Effector memory CD8-positive, alpha-beta T cell (primary cell): ENCODE measurements at regions not wholly inside any gene's neighbourhood (a gene's known extent, or its start where the extent isn't known, plus 50 kb on each side); places are given as distances from the start of the nearest gene placed in this dataset.
"Not testable (repeated sequence)": the region's sequence is repeated elsewhere in the genome, so short reads cannot be mapped to it uniquely, and the experiment has no call there.

ENCODE experiments used
- ATAC-seq: fragments of 150-1000 bp; cut with Tn5 transposase; replicated peaks from 2 replicates; pipeline ENCODE4 v1.10.0; 2021; ENCODE audit warnings: mild to moderate bottlenecking, moderate library complexity
- DNase-seq, 3 experiments: peaks; one replicate each; pipeline ENCODE4 v3.0.0; 2021
- H3K27ac Mint-ChIP-seq, 2 donors: one replicate each; pipeline ENCODE4 v1.8.0; 2022; ENCODE audit warnings: mild to moderate bottlenecking in 2 of 2, mixed read lengths in 2 of 2, moderate library complexity in 2 of 2
- H3K27me3 Mint-ChIP-seq, 2 donors: one replicate each; pipeline ENCODE4 v1.8.0; 2022; ENCODE audit warnings: mixed read lengths in 2 of 2
- H3K36me3 Mint-ChIP-seq: one replicate; pipeline ENCODE4 v1.8.0; 2022; ENCODE audit warnings: mild to moderate bottlenecking, moderate library complexity, mixed read lengths; ENCODE audit not compliant: insufficient read depth
- H3K4me1 Mint-ChIP-seq, 2 donors: one replicate each; pipeline ENCODE4 v1.8.0; 2022; ENCODE audit warnings: low read depth in 2 of 2, mixed read lengths in 2 of 2
- H3K4me3 Mint-ChIP-seq, 2 donors: one replicate each; pipeline ENCODE4 v1.8.0; 2022; ENCODE audit warnings: mild to moderate bottlenecking in 2 of 2, mixed read lengths in 2 of 2, moderate library complexity in 2 of 2
- H3K9me3 Mint-ChIP-seq, 2 donors: one replicate each; pipeline ENCODE4 v1.8.0; 2022; ENCODE audit warnings: mixed read lengths in 2 of 2

DNA sequence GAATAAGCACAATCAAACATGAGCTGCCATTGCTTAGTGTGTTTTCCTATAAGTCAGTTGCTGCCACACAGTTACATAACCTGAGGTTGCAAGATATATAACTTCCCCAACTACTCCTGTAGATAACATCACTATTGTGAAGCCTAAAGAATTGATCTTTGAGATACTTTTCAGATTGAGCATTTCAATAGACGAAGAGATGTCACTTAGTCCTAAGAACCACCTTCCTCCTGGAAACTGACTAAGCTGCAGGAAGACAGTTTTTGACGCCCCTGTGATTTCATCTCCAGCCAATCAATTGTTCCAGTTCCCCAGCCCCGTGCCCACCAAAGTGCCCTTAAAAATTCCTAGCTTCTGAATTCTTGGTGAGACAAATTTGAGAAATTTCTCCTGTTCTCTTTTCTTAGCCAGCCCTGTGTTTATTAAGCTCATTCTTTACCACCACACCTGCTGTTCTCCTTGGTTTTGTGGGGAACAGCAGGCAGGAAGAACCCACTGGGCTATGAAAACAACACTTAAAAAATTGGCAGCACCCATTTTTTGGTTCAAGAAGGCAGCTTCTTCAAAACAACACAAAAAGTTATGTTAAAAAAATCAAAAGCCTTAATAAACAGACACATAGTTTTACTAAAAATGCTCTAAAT, 317.1 kb upstream of the PABPC4L start:
- H3K9me3 Mint-ChIP-seq, result peaks cover 0 to 2% of the 10 kb centered on the region in 2 donors
- no peaks in the 10 kb centered on the region for H3K36me3 Mint-ChIP-seq
- ATAC-seq (no peak), DNase-seq (no peak)
- no peak overlapping the region for H3K27ac Mint-ChIP-seq
- no peaks in the 10 kb centered on the region for H3K4me1 Mint-ChIP-seq
- no peak overlapping the region for H3K4me3 Mint-ChIP-seq
- no peaks in the 10 kb centered on the region for H3K27me3 Mint-ChIP-seq

DNA sequence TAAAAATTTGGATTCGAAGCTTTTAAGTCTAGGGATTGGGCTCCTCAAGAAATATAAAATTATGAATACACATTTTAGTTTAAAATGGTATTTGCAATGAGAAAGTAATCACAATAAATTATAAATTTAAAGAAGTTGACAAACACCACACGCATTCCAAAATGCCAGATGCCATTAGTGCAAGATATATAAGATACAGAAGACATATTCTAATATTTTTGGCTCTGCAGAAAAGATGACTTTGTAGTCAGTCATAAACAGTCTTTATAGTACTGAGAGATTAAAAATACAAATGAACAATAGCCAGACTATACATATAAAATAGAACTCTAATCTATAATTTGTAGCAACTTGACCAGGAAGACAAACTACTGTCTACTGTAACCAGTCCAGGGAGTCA, 309.0 kb upstream of the PABPC4L start:
- Mint-ChIP-seq H3K9me3 (peaks cover 6 to 21% of the 10 kb centered on the region in 2 donors), H3K27ac (no peak overlapping the region), H3K36me3 (no peaks in the 10 kb centered on the region), H3K4me3 (no peak overlapping the region), H3K4me1 (no peaks in the 10 kb centered on the region), H3K27me3 (no peaks in the 10 kb centered on the region)
- DNase-seq (no peak), ATAC-seq (no peak)

DNA sequence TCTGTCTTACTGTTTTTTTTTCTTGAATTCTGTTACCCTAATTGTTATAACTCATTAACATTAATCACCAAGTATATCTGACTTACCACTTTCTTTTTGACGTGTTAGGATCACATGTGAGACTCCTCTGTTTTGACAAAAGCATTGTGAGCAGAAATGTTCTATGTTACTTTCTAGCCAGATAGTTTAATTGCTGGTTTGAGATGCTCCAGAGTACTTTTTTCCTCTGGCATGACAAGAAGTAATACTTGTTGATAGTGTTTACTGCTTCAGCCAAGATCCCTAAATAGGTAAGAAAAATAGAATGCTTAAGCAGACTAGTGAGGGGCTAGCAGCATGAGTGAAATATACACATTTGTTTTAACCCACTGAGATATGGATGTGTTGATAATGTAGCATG, 303.9 kb upstream of the PABPC4L start:
- Mint-ChIP-seq H3K27me3 (no peaks in the 10 kb centered on the region), H3K4me1 (no peaks in the 10 kb centered on the region), H3K9me3 (peaks cover 8 to 26% of the 10 kb centered on the region in 2 donors), H3K36me3 (no peaks in the 10 kb centered on the region), H3K27ac (no peak overlapping the region), H3K4me3 (no peak overlapping the region)
- ATAC-seq (no peak), DNase-seq (no peak)

DNA sequence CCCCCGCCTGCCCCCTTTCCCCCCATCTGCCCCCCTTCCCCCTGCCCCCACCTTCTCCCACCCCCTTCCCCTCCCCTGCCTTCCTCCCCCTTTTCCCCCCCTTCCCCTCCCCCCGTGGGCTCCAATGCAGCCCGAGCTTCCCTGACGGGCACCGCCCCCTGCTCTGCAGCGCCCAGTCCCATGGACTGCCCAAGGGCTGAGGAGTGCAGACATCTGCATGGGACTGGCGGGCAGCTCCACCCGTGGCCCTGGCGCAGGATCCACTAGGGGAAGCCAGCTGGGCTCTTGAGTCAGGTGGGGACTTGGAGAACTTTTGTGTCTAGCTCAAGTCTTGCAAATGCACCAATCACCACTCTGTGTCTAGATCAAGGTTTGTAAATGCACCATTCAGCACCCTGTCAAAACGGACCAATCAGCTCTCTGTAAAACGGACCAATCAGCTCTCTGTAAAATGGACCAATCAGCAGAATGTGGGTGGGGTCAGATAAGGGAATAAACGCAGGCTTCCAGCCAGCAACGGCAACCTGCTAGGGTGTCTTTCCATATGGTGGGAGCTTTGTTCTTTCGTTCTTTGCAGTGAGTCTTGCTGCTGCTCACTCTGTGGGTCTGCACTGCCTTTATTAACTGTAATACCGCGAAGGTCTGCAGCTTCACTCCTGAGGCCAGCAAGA, 300.5 kb upstream of the PABPC4L start:
- DNase-seq (no peak), ATAC-seq (no peak)
- Mint-ChIP-seq H3K4me1 (no peaks in the 10 kb centered on the region), H3K27ac (no peak overlapping the region), H3K4me3 (no peak overlapping the region), H3K27me3 (no peaks in the 10 kb centered on the region), H3K9me3 (peaks cover 4 to 10% of the 10 kb centered on the region in 2 donors), H3K36me3 (no peaks in the 10 kb centered on the region)

DNA sequence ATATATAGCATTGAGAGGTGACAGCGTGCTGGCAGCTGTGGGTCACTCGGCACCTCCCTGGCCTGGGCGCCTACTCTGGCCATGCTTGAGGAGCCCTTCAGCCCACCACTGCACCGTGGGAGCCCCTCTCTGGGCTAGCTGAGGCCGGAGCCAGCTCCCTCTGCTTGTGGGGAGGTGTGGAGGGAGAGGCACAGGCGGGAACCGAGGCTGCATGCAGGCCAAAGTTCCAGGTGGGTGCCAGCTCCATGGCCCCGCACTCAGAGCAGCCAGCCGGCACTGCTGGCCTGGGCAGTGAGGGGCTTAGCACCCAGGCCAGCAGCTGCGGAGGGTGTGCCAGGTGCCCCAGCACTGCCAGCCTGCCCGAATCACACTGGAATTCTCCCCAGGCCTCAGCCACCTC, 299.9 kb upstream of the PABPC4L start:
- H3K4me3 Mint-ChIP-seq, H3K27me3 Mint-ChIP-seq, H3K4me1 Mint-ChIP-seq, H3K36me3 Mint-ChIP-seq, ATAC-seq, DNase-seq, H3K27ac Mint-ChIP-seq: not testable (repeated sequence)
- peaks cover 4 to 10% of the 10 kb centered on the region in 2 donors for H3K9me3 Mint-ChIP-seq

DNA sequence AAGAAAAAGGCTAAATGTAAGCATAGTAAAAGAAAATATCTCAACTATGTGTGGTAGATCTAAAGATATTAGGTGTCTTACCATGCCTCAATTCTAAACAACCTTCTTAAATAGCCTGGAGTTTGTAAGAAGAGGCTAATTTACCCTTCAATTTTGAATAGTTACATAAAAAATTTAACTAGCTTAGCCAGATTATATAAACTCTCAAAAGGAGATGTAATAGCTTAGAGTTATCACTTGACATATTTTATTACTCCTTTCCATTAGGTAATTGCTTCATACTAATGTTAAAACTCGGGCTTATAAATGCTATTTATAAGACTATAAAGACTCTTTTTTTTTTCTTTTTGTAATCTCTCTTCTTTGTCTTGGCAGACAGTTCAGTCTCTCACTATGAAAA, 297.5 kb upstream of the PABPC4L start:
- H3K4me1 Mint-ChIP-seq, result no peaks in the 10 kb centered on the region
- DNase-seq (no peak), ATAC-seq (no peak)
- H3K27ac Mint-ChIP-seq, result no peak overlapping the region
- no peaks in the 10 kb centered on the region for H3K27me3 Mint-ChIP-seq
- no peak overlapping the region for H3K4me3 Mint-ChIP-seq
- no peaks in the 10 kb centered on the region for H3K36me3 Mint-ChIP-seq
- H3K9me3 Mint-ChIP-seq, result peaks cover 0 to 2% of the 10 kb centered on the region in 2 donors

DNA sequence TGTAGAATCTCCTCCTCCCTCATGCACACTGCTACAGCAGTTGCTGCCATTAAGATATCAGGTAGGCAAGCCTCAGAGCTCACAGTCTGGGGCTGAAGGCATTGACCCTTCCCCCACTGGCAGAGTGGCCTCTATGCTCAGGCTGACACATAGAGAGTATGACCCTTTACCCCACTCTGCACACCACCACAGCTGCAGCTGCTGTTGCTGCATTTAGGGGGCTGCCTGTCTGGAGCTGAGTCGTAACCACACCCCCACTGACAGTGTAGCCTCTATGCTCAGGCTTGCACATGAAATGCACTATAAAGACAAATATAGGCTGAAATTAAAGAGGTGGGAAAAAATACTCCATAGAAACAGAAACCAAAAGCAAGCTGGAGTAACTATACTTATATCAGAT, 289.3 kb upstream of the PABPC4L start:
- ATAC-seq (no peak), DNase-seq (no peak)
- Mint-ChIP-seq H3K4me1 (no peaks in the 10 kb centered on the region), H3K9me3 (peaks cover 0 to 4% of the 10 kb centered on the region in 2 donors), H3K4me3 (no peak overlapping the region), H3K27ac (no peak overlapping the region), H3K36me3 (peaks cover 4% of the 10 kb centered on the region), H3K27me3 (no peaks in the 10 kb centered on the region)

DNA sequence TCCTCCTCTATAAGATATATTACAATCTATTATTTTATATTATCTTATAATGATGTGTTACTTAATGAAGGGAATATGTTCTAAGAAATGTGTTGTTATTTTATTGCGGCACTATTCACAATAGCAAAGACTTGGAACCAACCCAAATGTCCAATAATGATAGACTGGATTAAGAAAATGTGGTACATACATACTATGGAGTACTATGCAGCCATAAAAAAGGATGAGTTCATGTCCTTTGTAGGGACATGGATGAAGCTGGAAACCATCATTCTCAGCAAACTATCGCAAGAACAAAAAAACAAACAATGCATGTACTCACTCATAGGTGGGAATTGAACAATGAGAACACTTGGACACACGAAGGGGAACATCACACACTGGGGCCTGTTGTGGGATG, 281.9 kb upstream of the PABPC4L start:
- not testable (repeated sequence) for ATAC-seq, DNase-seq, H3K36me3 Mint-ChIP-seq, H3K4me1 Mint-ChIP-seq, H3K4me3 Mint-ChIP-seq, H3K9me3 Mint-ChIP-seq, H3K27me3 Mint-ChIP-seq, H3K27ac Mint-ChIP-seq

DNA sequence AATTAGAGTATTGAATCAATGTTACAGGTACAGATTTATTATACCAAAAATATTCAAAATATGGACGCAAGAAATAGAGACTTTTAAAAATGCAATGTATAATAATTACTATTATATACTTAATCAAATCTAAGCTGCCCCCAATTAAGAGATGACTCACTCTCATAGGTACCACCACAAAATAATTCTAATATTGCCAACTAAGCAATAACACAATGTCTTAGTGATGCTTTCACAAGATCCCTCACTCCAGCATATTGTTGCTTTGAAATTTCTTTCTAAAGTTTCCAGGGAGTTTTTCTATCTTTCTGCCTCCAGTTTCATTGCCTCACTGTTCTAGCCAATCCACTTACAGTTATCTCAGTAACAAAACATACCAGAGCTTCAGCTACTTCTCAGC, 270.0 kb upstream of the PABPC4L start:
- Mint-ChIP-seq H3K4me1 (no peaks in the 10 kb centered on the region), H3K4me3 (no peak overlapping the region), H3K9me3 (peaks cover 0 to 3% of the 10 kb centered on the region in 2 donors), H3K36me3 (no peaks in the 10 kb centered on the region), H3K27me3 (no peaks in the 10 kb centered on the region), H3K27ac (no peak overlapping the region)
- no peak for ATAC-seq
- DNase-seq, result no peak

DNA sequence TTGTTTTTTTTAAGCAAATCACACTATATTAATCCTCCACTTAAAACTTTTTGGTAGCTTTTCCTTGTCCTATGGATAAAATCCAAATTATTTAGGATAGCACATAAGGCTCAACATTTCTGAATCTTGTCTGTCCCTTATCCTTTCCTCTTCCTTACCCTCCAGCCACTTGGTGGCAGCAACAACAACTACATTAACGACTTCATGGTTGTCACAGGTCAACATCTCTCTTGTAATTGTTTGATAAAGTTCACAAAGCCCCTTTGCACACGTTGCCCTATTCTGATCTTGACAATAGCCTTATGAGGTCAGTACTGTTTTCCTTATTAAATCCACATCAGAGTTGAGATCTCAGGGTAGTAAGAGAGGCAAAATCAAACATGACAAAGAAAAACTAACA, 269.0 kb upstream of the PABPC4L start:
- H3K4me3 Mint-ChIP-seq, result no peak overlapping the region
- no peaks in the 10 kb centered on the region for H3K36me3 Mint-ChIP-seq
- DNase-seq, result no peak
- no peak for ATAC-seq
- H3K27me3 Mint-ChIP-seq, result no peaks in the 10 kb centered on the region
- no peaks in the 10 kb centered on the region for H3K4me1 Mint-ChIP-seq
- peaks cover 0 to 3% of the 10 kb centered on the region in 2 donors for H3K9me3 Mint-ChIP-seq
- no peak overlapping the region for H3K27ac Mint-ChIP-seq

DNA sequence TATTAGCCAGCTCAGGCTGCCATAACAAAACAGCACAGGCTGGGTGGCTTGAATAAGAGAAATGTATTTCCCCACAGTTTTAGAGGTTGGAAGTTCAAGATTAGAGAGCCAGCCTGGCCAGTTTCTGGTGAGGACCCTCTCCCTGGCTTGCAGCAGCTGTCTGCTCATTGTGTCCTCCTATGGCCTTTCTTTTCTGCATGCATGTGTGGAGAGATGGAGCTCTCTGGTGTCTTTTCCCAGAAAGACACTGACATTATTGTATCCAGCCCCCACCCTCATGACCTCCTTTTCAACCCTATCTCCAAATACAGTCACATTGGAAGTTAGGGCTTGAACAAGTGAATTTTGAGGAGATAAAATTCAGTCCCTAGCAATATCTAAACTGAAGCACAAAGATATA, 263.8 kb upstream of the PABPC4L start:
- H3K4me1 Mint-ChIP-seq, result no peaks in the 10 kb centered on the region
- DNase-seq (no peak), ATAC-seq (no peak)
- no peaks in the 10 kb centered on the region for H3K36me3 Mint-ChIP-seq
- no peak overlapping the region for H3K4me3 Mint-ChIP-seq
- no peak overlapping the region for H3K27ac Mint-ChIP-seq
- H3K9me3 Mint-ChIP-seq, result peaks cover 0 to 2% of the 10 kb centered on the region in 2 donors
- no peaks in the 10 kb centered on the region for H3K27me3 Mint-ChIP-seq

DNA sequence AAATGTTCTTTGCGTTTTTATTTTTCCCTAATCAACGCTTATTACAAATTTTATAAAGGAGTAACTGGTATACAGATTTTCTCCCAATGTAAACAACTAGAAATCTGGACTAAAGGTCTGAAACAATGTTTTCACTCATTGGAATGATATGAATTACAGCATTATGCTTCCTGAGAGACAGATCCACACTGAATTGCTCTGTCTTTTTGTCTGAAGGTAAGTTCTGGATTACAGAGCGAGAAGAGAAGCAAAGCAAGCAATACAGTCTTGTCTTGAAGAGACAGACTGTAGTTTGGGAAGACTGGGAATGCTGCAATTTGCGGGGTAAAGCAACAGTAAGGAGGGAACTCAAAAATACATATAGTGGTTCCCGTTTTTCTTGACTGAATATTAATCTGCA, 262.2 kb upstream of the PABPC4L start:
- no peak overlapping the region for H3K4me3 Mint-ChIP-seq
- no peak for ATAC-seq
- H3K27ac Mint-ChIP-seq, result no peak overlapping the region
- DNase-seq, result no peak
- H3K4me1 Mint-ChIP-seq, result no peaks in the 10 kb centered on the region
- H3K27me3 Mint-ChIP-seq, result no peaks in the 10 kb centered on the region
- H3K9me3 Mint-ChIP-seq, result peaks cover 0 to 8% of the 10 kb centered on the region in 2 donors
- H3K36me3 Mint-ChIP-seq, result no peaks in the 10 kb centered on the region

DNA sequence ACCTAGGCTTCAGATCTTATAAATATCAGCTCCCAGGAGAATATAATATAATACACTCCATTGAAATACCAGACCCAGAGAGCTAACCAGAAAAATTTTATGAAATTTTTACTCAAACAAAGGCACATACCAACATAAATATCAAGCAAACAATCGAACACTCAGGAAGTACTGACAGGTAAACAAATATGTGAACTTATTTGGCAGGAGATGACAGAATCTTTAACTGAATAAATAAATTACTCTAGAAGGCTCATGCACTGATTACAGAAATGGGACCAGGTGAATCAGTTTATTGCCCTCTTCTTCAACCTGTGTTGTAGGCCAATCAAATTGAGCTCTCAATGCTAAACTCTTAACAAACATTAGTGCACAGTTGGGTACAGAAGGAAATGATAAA, 225.2 kb upstream of the PABPC4L start:
- Mint-ChIP-seq H3K9me3 (peaks cover 0 to 4% of the 10 kb centered on the region in 2 donors), H3K36me3 (no peaks in the 10 kb centered on the region), H3K27me3 (no peaks in the 10 kb centered on the region), H3K4me1 (no peaks in the 10 kb centered on the region), H3K4me3 (no peak overlapping the region), H3K27ac (no peak overlapping the region)
- ATAC-seq (no peak), DNase-seq (no peak)

DNA sequence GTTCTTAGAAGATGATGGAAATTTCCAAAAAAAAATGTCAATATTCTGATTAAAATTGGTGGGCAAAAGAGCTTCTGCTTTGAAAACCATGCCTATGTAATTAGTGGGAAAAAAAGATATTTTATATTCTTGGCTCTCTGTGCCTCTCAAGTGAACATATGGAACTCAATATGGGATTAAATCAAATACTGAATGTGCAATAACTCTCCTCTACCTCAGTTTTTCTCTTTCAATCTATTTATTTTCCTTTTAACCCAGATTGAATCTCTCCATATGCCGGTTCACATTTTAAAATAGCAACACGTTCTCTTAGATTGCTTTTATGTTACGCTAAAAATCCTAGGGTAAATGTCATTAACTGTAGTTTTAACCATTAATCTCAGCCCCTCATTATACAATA, 224.2 kb upstream of the PABPC4L start:
- no peak for DNase-seq
- Mint-ChIP-seq H3K9me3 (peaks cover 0 to 2% of the 10 kb centered on the region in 2 donors), H3K27me3 (no peaks in the 10 kb centered on the region), H3K27ac (no peak overlapping the region), H3K4me3 (no peak overlapping the region), H3K36me3 (no peaks in the 10 kb centered on the region), H3K4me1 (no peaks in the 10 kb centered on the region)
- no peak for ATAC-seq
